ENCODE measurements at regions not wholly inside any gene's neighbourhood (a gene's known extent, or its start where the extent isn't known, plus 50 kb on each side); places are given as distances from the start of the nearest gene placed in this dataset.
A peak's percentile ranks its signal among the peaks of the same experiment; 100 is the strongest.

- TF ChIP-seq, protein P1, sequence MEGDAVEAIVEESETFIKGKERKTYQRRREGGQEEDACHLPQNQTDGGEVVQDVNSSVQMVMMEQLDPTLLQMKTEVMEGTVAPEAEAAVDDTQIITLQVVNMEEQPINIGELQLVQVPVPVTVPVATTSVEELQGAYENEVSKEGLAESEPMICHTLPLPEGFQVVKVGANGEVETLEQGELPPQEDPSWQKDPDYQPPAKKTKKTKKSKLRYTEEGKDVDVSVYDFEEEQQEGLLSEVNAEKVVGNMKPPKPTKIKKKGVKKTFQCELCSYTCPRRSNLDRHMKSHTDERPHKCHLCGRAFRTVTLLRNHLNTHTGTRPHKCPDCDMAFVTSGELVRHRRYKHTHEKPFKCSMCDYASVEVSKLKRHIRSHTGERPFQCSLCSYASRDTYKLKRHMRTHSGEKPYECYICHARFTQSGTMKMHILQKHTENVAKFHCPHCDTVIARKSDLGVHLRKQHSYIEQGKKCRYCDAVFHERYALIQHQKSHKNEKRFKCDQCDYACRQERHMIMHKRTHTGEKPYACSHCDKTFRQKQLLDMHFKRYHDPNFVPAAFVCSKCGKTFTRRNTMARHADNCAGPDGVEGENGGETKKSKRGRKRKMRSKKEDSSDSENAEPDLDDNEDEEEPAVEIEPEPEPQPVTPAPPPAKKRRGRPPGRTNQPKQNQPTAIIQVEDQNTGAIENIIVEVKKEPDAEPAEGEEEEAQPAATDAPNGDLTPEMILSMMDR (IDR thresholded peaks at IDR 0.05; ENCODE audit: low read depth, low read length) = no peak
- no peak for DNase-seq (ENCODE audit: low read depth, low spot score)
- in situ Hi-C loops (cut with HindIII; ENCODE audit: low sequenced_read_pairs) = no loop called here
- H3K4me3 ChIP-seq (ENCODE audit: low read depth, low read length) = no peak overlapping the region
Observed at GRCh38 chr6:19754686-19755085, 82.5 kb upstream of the ID4 start.

GRCh38 chr6:19755181-19755580 is 82.0 kb upstream of the ID4 start:
- in situ Hi-C loops (cut with HindIII; ENCODE audit: low sequenced_read_pairs) = no loop called here
- TF ChIP-seq, protein P1 (IDR thresholded peaks at IDR 0.05; ENCODE audit: low read depth, low read length) = no peak
- no peak overlapping the region for H3K4me3 ChIP-seq (ENCODE audit: low read depth, low read length)
- DNase-seq (ENCODE audit: low read depth, low spot score) = peak; percentile 3

DNA sequence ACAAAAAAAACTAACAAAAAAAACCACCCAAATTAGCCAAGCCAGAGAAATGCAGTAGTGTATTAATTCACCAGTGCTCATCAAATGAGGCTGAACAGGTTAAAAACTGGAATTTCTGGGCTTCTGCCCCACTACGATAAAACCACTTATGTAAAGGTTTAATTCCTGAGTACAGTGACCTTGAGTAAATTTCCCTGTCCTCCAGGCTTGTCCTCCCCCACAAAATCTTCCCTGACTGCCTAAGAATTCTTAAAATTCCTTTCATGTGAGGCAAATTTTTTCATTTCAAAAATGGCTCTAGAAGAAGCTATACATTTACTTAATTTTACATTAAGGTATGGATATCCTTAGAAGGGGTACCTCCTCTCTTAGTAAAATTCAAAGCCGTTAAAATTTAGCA is 80.1 kb upstream of the ID4 start:
- peak; percentile 17 for DNase-seq (ENCODE audit: low read depth, low spot score)
- TF ChIP-seq, protein P1 (IDR thresholded peaks at IDR 0.05; ENCODE audit: low read depth, low read length) = no peak

DNA sequence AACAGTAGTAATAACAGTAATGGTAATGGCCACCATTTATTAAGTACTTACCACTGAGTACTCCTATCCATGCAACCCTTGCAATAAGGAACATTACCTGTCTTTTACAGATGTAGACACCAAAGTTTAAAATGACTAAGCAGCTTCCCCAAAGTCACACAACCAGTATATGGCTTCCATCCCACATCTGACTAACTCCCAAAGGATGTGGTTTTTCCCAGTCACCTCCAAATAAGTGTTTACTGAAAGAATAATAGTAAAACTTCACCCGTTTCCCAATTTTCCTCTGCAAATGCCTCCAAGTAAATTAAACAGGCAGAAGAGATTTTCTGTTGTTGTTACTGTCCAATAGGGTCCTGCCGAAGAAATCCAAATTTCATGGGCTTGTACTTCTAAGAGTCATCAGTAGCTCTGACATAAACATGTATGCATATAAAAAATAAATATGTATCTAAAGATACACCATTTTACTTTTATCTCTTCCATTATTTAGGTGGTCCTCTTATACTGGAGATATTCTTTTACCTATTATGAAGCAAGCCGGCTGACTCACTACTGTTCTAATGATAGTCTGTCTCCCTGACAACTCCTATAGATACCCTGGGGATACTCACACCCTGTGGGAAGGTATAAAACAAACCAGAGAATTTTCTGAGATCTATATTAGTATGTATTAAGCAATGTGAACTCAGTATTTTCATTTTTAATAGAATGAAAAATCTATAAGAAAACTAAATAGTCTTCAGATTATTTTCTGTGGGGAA is 77.9 kb upstream of the ID4 start:
- in situ Hi-C loops (cut with HindIII; ENCODE audit: low sequenced_read_pairs) = no loop called here
- TF ChIP-seq, protein P1 (IDR thresholded peaks at IDR 0.05; ENCODE audit: low read depth, low read length) = no peak
- no peak overlapping the region for H3K4me3 ChIP-seq (ENCODE audit: low read depth, low read length)
- DNase-seq (ENCODE audit: low read depth, low spot score) = peak; percentile 78

More for the DNA sequence above, 80.1 kb upstream of the ID4 start:
- H3K4me3 ChIP-seq (ENCODE audit: low read depth, low read length) = no peak overlapping the region
- in situ Hi-C loops (cut with HindIII; ENCODE audit: low sequenced_read_pairs) = no loop called here

DNA sequence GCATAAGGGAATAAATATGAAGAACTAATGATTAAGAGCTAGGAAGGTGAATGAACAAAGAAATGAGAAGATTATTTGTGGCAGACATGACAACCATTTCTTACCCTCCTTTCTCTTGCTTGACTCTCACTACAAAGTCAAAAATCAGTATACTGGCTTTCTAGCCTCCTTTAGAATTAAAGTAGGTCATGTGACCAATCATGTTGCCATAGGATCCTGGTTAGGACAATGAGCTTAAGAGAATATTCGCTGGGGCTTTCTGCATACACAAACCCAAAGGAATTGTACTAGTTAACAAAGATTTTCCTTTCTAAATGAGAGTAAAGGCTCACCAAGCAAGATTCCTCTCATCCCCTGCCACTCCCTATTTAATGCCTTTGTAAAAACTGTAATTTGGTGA is 76.0 kb upstream of the ID4 start:
- no peak for DNase-seq (ENCODE audit: low read depth, low spot score)
- in situ Hi-C loops (cut with HindIII; ENCODE audit: low sequenced_read_pairs) = no loop called here
- TF ChIP-seq, protein P1 (IDR thresholded peaks at IDR 0.05; ENCODE audit: low read depth, low read length) = no peak
- no peak overlapping the region for H3K4me3 ChIP-seq (ENCODE audit: low read depth, low read length)

GRCh38 chr6:19771753-19772336 is 65.3 kb upstream of the ID4 start:
- DNase-seq (ENCODE audit: low read depth, low spot score) = no peak
- in situ Hi-C loops (cut with HindIII; ENCODE audit: low sequenced_read_pairs) = no loop called here
- H3K4me3 ChIP-seq (ENCODE audit: low read depth, low read length) = no peak overlapping the region
- TF ChIP-seq, protein P1 (IDR thresholded peaks at IDR 0.05; ENCODE audit: low read depth, low read length) = no peak

Measured in astrocyte of the spinal cord (primary cell).